B cell (primary cell): ENCODE measurements at regions not wholly inside any gene's neighbourhood (a gene's known extent, or its start where the extent isn't known, plus 50 kb on each side); places are given as distances from the start of the nearest gene placed in this dataset.

Experiments used
- EZH2 ChIP-seq: IDR thresholded peaks from 2 replicates; pipeline ENCODE4 v1.6.1; 2012; ENCODE audit warnings: borderline replicate concordance, low read depth, mild to moderate bottlenecking, moderate library complexity, low read length; ENCODE audit not compliant: insufficient read depth, poor library complexity, severe bottlenecking
- TF ChIP-seq, protein P1 (sequence below): fragments of 200-600 bp; IDR thresholded peaks from one replicate; pipeline ENCODE4 v1.8.0; 2022; ENCODE audit warnings: antibody characterized with exemption, mild to moderate bottlenecking

DNA sequence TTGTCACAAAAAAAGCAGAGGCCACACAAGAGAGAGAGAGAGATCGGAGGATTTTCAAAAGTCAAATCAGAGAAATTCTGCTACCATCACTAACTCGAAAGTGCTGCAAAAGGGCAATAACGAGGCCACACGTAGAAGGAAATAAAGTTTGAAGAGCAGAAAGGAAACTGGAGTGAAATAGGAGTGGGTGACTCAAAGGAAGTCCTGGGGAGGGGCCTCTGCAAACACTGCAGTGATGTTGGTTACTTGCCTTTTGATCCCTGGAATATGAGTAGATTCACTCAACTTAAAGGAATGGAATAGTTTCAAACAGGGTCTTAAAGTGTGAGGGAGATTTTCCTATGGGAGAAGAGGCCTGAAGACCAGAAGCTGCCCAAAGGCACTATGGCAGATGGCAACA lies 663.4 kb upstream of the LCORL start:
- TF ChIP-seq, protein P1, sequence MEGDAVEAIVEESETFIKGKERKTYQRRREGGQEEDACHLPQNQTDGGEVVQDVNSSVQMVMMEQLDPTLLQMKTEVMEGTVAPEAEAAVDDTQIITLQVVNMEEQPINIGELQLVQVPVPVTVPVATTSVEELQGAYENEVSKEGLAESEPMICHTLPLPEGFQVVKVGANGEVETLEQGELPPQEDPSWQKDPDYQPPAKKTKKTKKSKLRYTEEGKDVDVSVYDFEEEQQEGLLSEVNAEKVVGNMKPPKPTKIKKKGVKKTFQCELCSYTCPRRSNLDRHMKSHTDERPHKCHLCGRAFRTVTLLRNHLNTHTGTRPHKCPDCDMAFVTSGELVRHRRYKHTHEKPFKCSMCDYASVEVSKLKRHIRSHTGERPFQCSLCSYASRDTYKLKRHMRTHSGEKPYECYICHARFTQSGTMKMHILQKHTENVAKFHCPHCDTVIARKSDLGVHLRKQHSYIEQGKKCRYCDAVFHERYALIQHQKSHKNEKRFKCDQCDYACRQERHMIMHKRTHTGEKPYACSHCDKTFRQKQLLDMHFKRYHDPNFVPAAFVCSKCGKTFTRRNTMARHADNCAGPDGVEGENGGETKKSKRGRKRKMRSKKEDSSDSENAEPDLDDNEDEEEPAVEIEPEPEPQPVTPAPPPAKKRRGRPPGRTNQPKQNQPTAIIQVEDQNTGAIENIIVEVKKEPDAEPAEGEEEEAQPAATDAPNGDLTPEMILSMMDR = no peak
- no peak for TF ChIP-seq EZH2
